ENCODE measurements at regions not wholly inside any gene's neighbourhood (a gene's known extent, or its start where the extent isn't known, plus 50 kb on each side); places are given as distances from the start of the nearest gene placed in this dataset.

GRCh38 chr10:21299330-21299729 lies 226.2 kb downstream of the SKIDA1 start:
- no peaks in the 10 kb centered on the region for H3K36me3 Mint-ChIP-seq (ENCODE audit: low read depth)
- H3K4me1 Mint-ChIP-seq (ENCODE audit: low read depth): peaks cover 2% of the 10 kb centered on the region
- H3K27ac Mint-ChIP-seq (ENCODE audit: unreplicated experiment): no peak overlapping the region
- TF ChIP-seq CTCF (IDR thresholded peaks at IDR 0.05): no peak
- H3K9me3 Mint-ChIP-seq (ENCODE audit: low read depth): no peaks in the 10 kb centered on the region
- H3K27me3 Mint-ChIP-seq (ENCODE audit: low read depth): peaks cover 2% of the 10 kb centered on the region
- no peak overlapping the region for H3K4me3 Mint-ChIP-seq (ENCODE audit: unreplicated experiment)
- no peak for DNase-seq (ENCODE audit: low spot score)

DNA sequence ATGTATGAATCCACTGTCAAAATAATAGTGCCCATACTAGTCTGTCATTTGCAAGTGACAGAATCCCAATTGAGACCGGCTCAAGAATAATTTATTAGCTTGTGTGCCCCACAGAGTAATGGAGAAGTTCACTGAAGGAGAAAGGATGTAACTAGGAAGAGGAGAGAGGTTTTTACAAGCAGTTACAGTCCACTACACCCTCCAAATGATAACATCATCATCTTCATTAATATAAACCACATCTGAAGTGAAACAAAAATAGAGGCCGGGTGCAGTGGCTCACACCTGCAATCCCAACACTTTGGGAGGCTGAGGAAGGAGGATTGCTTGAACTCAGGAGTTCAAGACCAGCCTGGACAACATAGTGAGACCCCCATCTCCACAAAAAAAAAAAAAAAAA lies 226.8 kb downstream of the SKIDA1 start:
- H3K4me3 Mint-ChIP-seq (ENCODE audit: unreplicated experiment): no peak overlapping the region
- H3K27me3 Mint-ChIP-seq (ENCODE audit: low read depth): peaks cover 2% of the 10 kb centered on the region
- no peaks in the 10 kb centered on the region for H3K9me3 Mint-ChIP-seq (ENCODE audit: low read depth)
- peaks cover 8% of the 10 kb centered on the region for H3K4me1 Mint-ChIP-seq (ENCODE audit: low read depth)
- H3K27ac Mint-ChIP-seq (ENCODE audit: unreplicated experiment): no peak overlapping the region
- TF ChIP-seq CTCF (IDR thresholded peaks at IDR 0.05): no peak
- no peaks in the 10 kb centered on the region for H3K36me3 Mint-ChIP-seq (ENCODE audit: low read depth)
- no peak for DNase-seq (ENCODE audit: low spot score)

- no peak for TF ChIP-seq CTCF (IDR thresholded peaks at IDR 0.05)
- Mint-ChIP-seq H3K9me3 (ENCODE audit: low read depth) (no peaks in the 10 kb centered on the region), H3K27me3 (ENCODE audit: low read depth) (peaks cover 2% of the 10 kb centered on the region), H3K36me3 (ENCODE audit: low read depth) (no peaks in the 10 kb centered on the region), H3K4me1 (ENCODE audit: low read depth) (peaks cover 17% of the 10 kb centered on the region), H3K27ac (ENCODE audit: unreplicated experiment) (no peak overlapping the region), H3K4me3 (ENCODE audit: unreplicated experiment) (no peak overlapping the region)
- no peak for DNase-seq (ENCODE audit: low spot score)
Measured at GRCh38 chr10:21297603-21298383, 227.7 kb downstream of the SKIDA1 start.

GRCh38 chr10:21296575-21297355 lies 228.7 kb downstream of the SKIDA1 start:
- no peak overlapping the region for H3K4me3 Mint-ChIP-seq (ENCODE audit: unreplicated experiment)
- H3K36me3 Mint-ChIP-seq (ENCODE audit: low read depth): no peaks in the 10 kb centered on the region
- H3K4me1 Mint-ChIP-seq (ENCODE audit: low read depth): peaks cover 26% of the 10 kb centered on the region
- H3K27me3 Mint-ChIP-seq (ENCODE audit: low read depth): peaks cover 2% of the 10 kb centered on the region
- no peak for TF ChIP-seq CTCF (IDR thresholded peaks at IDR 0.05)
- no peak for DNase-seq (ENCODE audit: low spot score)
- no peaks in the 10 kb centered on the region for H3K9me3 Mint-ChIP-seq (ENCODE audit: low read depth)
- no peak overlapping the region for H3K27ac Mint-ChIP-seq (ENCODE audit: unreplicated experiment)

GRCh38 chr10:21293518-21294356 lies 231.7 kb downstream of the SKIDA1 start:
- Mint-ChIP-seq H3K27me3 (ENCODE audit: low read depth) (peaks cover 2% of the 10 kb centered on the region), H3K27ac (ENCODE audit: unreplicated experiment) (peak overlapping the region; percentile 78), H3K9me3 (ENCODE audit: low read depth) (no peaks in the 10 kb centered on the region), H3K36me3 (ENCODE audit: low read depth) (peaks cover 2% of the 10 kb centered on the region), H3K4me3 (ENCODE audit: unreplicated experiment) (peak overlapping the region; percentile 45), H3K4me1 (ENCODE audit: low read depth) (peaks cover 39% of the 10 kb centered on the region)
- DNase-seq (ENCODE audit: low spot score): no peak
- no peak for TF ChIP-seq CTCF (IDR thresholded peaks at IDR 0.05)
